Stimulated activated CD4-positive, alpha-beta T cell treated with anti-CD3 and anti-CD28 coated beads, Interleukin-12 subunit alpha, Interleukin-12 subunit beta, amount 100 ng/mL, for 48 hours (primary cell): ENCODE measurements at regions not wholly inside any gene's neighbourhood (a gene's known extent, or its start where the extent isn't known, plus 50 kb on each side); places are given as distances from the start of the nearest gene placed in this dataset.

Source experiments
- DNase-seq, 3 donors: peaks; one replicate each; pipeline ENCODE4 v3.0.0-alpha.2; 2020; ENCODE audit warnings: low read depth in 2 of 3, low spot score in 1 of 3

GRCh38 chr20:52744441-52744840 is 227.7 kb upstream of the TSHZ2 start:
- DNase-seq = no peak

GRCh38 chr20:52738081-52738480 is 234.1 kb upstream of the TSHZ2 start:
- DNase-seq = no peak

- DNase-seq = no peak
These were observed 235.7 kb upstream of the TSHZ2 start for GRCh38 chr20:52736507-52736906.

- DNase-seq = no peak
These were observed 241.1 kb upstream of the TSHZ2 start for GRCh38 chr20:52731093-52731492.

GRCh38 chr20:52727740-52728456 is 244.3 kb upstream of the TSHZ2 start:
- DNase-seq = no peak

- DNase-seq = no peak
These were observed 247.6 kb upstream of the TSHZ2 start for GRCh38 chr20:52724541-52724940.

GRCh38 chr20:52722926-52723688 is 249.1 kb upstream of the TSHZ2 start:
- no peak for DNase-seq

GRCh38 chr20:52708137-52708536 is 264.0 kb upstream of the TSHZ2 start:
- DNase-seq = no peak

GRCh38 chr20:52704553-52704952 is 267.6 kb upstream of the TSHZ2 start:
- DNase-seq = no peak

- DNase-seq = no peak
These were observed 283.8 kb upstream of the TSHZ2 start for GRCh38 chr20:52688345-52688744.

- no peak for DNase-seq
These were observed 287.3 kb upstream of the TSHZ2 start for GRCh38 chr20:52684905-52685304.

- no peak for DNase-seq
These were observed 288.0 kb upstream of the TSHZ2 start for GRCh38 chr20:52684176-52684575.

- DNase-seq = no peak
These were observed 288.4 kb upstream of the TSHZ2 start for GRCh38 chr20:52683761-52684160.

GRCh38 chr20:52682237-52682636 is 289.9 kb upstream of the TSHZ2 start:
- no peak for DNase-seq

- DNase-seq = no peak
These were observed 290.9 kb upstream of the TSHZ2 start for GRCh38 chr20:52681288-52681687.

GRCh38 chr20:52677216-52677615 is 294.9 kb upstream of the TSHZ2 start:
- DNase-seq = no peak

- DNase-seq = no peak
These were observed 295.7 kb upstream of the TSHZ2 start for GRCh38 chr20:52676283-52676995.

GRCh38 chr20:52675375-52675774 is 296.8 kb upstream of the TSHZ2 start:
- DNase-seq = no peak

GRCh38 chr20:52668626-52669025 is 303.5 kb upstream of the TSHZ2 start:
- no peak for DNase-seq

- DNase-seq = no peak
These were observed 304.8 kb upstream of the TSHZ2 start for GRCh38 chr20:52667358-52667757.

- no peak for DNase-seq
These were observed 306.7 kb upstream of the TSHZ2 start for GRCh38 chr20:52665441-52665840.

GRCh38 chr20:52655395-52655794 is 316.8 kb upstream of the TSHZ2 start:
- DNase-seq = no peak
